WTC11 (cell line): ENCODE measurements at regions not wholly inside any gene's neighbourhood (a gene's known extent, or its start where the extent isn't known, plus 50 kb on each side); places are given as distances from the start of the nearest gene placed in this dataset.

Experiments
- ATAC-seq: fragments of 200-7000 bp; cut with Tn5 transposase; 2 replicates; pipeline ENCODE4 v1.10.0; 2021; ENCODE audit warnings: mild to moderate bottlenecking, moderate library complexity
- CTCF ChIA-PET: fragments of 300-600 bp; sonication (Branson Sonifier 250); formaldehyde crosslinking; loops from one replicate; lab custom pipeline; 2021; ENCODE audit warnings: antibody characterized with exemption; lab: Charles Lee
- POLR2A ChIA-PET: fragments of 350-600 bp; sonication (Branson Sonifier 250); formaldehyde crosslinking; loops from one replicate; lab custom pipeline; 2021; ENCODE audit warnings: antibody characterized with exemption; lab: Charles Lee
- DNase-seq: peaks from one replicate; pipeline ENCODE4 v3.0.0; 2021; ENCODE audit warnings: low spot score
- H3K27ac Mint-ChIP-seq: 2 replicates; pipeline ENCODE4 v1.8.0; 2021; ENCODE audit warnings: mixed read lengths
- H3K27me3 Mint-ChIP-seq: 2 replicates; pipeline ENCODE4 v1.8.0; 2021; ENCODE audit warnings: low read depth, mild to moderate bottlenecking, moderate library complexity, mixed read lengths
- H3K36me3 Mint-ChIP-seq: 2 replicates; pipeline ENCODE4 v1.8.0; 2021; ENCODE audit warnings: mixed read lengths
- H3K4me1 Mint-ChIP-seq: 2 replicates; pipeline ENCODE4 v1.8.0; 2022; ENCODE audit warnings: mixed read lengths
- H3K4me3 Mint-ChIP-seq: 2 replicates; pipeline ENCODE4 v1.8.0; 2021; ENCODE audit warnings: mild to moderate bottlenecking, moderate library complexity, mixed read lengths
- H3K9me3 Mint-ChIP-seq: 2 replicates; pipeline ENCODE4 v1.8.0; 2021; ENCODE audit warnings: mixed read lengths
- ATF1 ChIP-seq: sonication (generic); formaldehyde crosslinking; IDR thresholded peaks from 2 replicates; pipeline ENCODE4 v1.8.1; 2023; ENCODE audit warnings: mild to moderate bottlenecking, moderate library complexity, missing genetic modification reagents
- ATF2 ChIP-seq: sonication (generic); formaldehyde crosslinking; IDR thresholded peaks from 2 replicates; pipeline ENCODE4 v1.8.1; 2022; ENCODE audit warnings: low read depth, missing genetic modification reagents, borderline replicate concordance
- CBFB ChIP-seq: sonication (generic); formaldehyde crosslinking; IDR thresholded peaks from 2 replicates; pipeline ENCODE4 v1.8.1; 2022; ENCODE audit warnings: mild to moderate bottlenecking, low read depth, missing genetic modification reagents
- CREB1 ChIP-seq: sonication (generic); formaldehyde crosslinking; IDR thresholded peaks from 2 replicates; pipeline ENCODE4 v1.8.0; 2023; ENCODE audit warnings: mild to moderate bottlenecking, missing genetic modification reagents
- E2F1 ChIP-seq: sonication (generic); formaldehyde crosslinking; IDR thresholded peaks from 2 replicates; pipeline ENCODE4 v1.8.0; 2022; ENCODE audit warnings: mild to moderate bottlenecking, missing genetic modification reagents
- E2F5 ChIP-seq: sonication (generic); formaldehyde crosslinking; IDR thresholded peaks from 2 replicates; pipeline ENCODE4 v1.8.1; 2022; ENCODE audit warnings: mild to moderate bottlenecking, moderate library complexity, missing genetic modification reagents
- ESRRA ChIP-seq: sonication (generic); formaldehyde crosslinking; IDR thresholded peaks from 2 replicates; pipeline ENCODE4 v1.8.1; 2022; ENCODE audit warnings: mild to moderate bottlenecking, missing genetic modification reagents, borderline replicate concordance
- FOXP1 ChIP-seq: sonication (generic); formaldehyde crosslinking; IDR thresholded peaks from 2 replicates; pipeline ENCODE4 v1.8.0; 2022; ENCODE audit warnings: missing genetic modification reagents, mild to moderate bottlenecking, moderate library complexity, borderline replicate concordance
- GRHL2 ChIP-seq: fragments of 250-450 bp; sonication (Bioruptor Pico); IDR thresholded peaks from 2 replicates; pipeline ENCODE4 v1.8.0; 2022; ENCODE audit warnings: mild to moderate bottlenecking, moderate library complexity; ENCODE audit not compliant: insufficient replicate concordance, severe bottlenecking
- HMGA2 ChIP-seq: fragments of 250-450 bp; sonication (Bioruptor Pico); IDR thresholded peaks from 2 replicates; pipeline ENCODE4 v1.4.0; 2021; ENCODE audit warnings: mild to moderate bottlenecking, moderate library complexity
- KAT7 ChIP-seq: sonication (generic); formaldehyde crosslinking; IDR thresholded peaks from 2 replicates; pipeline ENCODE4 v1.8.1; 2023; ENCODE audit warnings: missing genetic modification reagents, mild to moderate bottlenecking, borderline replicate concordance
- MLX ChIP-seq: sonication (generic); formaldehyde crosslinking; IDR thresholded peaks from 2 replicates; pipeline ENCODE4 v1.8.1; 2023; ENCODE audit warnings: mild to moderate bottlenecking, missing genetic modification reagents, moderate library complexity
- NFATC4 ChIP-seq: fragments of 250-450 bp; sonication (Bioruptor Pico); IDR thresholded peaks from 2 replicates; pipeline ENCODE4 v1.9.0; 2021; ENCODE audit warnings: mild to moderate bottlenecking
- NFYB ChIP-seq: sonication (generic); formaldehyde crosslinking; conservative IDR thresholded peaks from 2 replicates; pipeline ENCODE4 v1.8.0; 2022; ENCODE audit warnings: low read depth, missing genetic modification reagents
- NR2C2 ChIP-seq: sonication (generic); formaldehyde crosslinking; IDR thresholded peaks from 2 replicates; pipeline ENCODE4 v1.8.0; 2022; ENCODE audit warnings: mild to moderate bottlenecking, missing genetic modification reagents
- PREB ChIP-seq: sonication (generic); formaldehyde crosslinking; IDR thresholded peaks from 2 replicates; pipeline ENCODE4 v1.8.1; 2022; ENCODE audit warnings: mild to moderate bottlenecking, missing genetic modification reagents, moderate library complexity, borderline replicate concordance
- SMAD3 ChIP-seq: sonication (generic); formaldehyde crosslinking; IDR thresholded peaks from 2 replicates; pipeline ENCODE4 v1.8.0; 2022; ENCODE audit warnings: missing genetic modification reagents, mild to moderate bottlenecking, borderline replicate concordance
- STAT6 ChIP-seq: sonication (generic); formaldehyde crosslinking; conservative IDR thresholded peaks from 2 replicates; pipeline ENCODE4 v1.8.1; 2023; ENCODE audit warnings: mild to moderate bottlenecking, low read depth, missing genetic modification reagents, moderate library complexity
- TP53 ChIP-seq: sonication (generic); formaldehyde crosslinking; IDR thresholded peaks from 2 replicates; pipeline ENCODE4 v1.8.1; 2023; ENCODE audit warnings: mild to moderate bottlenecking, missing genetic modification reagents
- USF1 ChIP-seq: sonication (generic); formaldehyde crosslinking; IDR thresholded peaks from 2 replicates; pipeline ENCODE4 v1.8.0; 2022; ENCODE audit warnings: mild to moderate bottlenecking, missing genetic modification reagents
- ZBTB21 ChIP-seq: sonication (generic); formaldehyde crosslinking; IDR thresholded peaks from 2 replicates; pipeline ENCODE4 v1.8.1; 2023; ENCODE audit warnings: mild to moderate bottlenecking, missing genetic modification reagents, borderline replicate concordance
- ZNF121 ChIP-seq: sonication (generic); formaldehyde crosslinking; IDR thresholded peaks from 2 replicates; pipeline ENCODE4 v1.8.0; 2023; ENCODE audit warnings: missing genetic modification reagents
- ZNF138 ChIP-seq: sonication (generic); formaldehyde crosslinking; conservative IDR thresholded peaks from 2 replicates; pipeline ENCODE4 v1.8.1; 2022; ENCODE audit warnings: mild to moderate bottlenecking, moderate library complexity, missing genetic modification reagents
- ZNF317 ChIP-seq: sonication (generic); formaldehyde crosslinking; IDR thresholded peaks from 2 replicates; pipeline ENCODE4 v1.8.1; 2023; ENCODE audit warnings: low read depth, mild to moderate bottlenecking, moderate library complexity, missing genetic modification reagents, borderline replicate concordance
- ZNF396 ChIP-seq: fragments of 250-450 bp; sonication (Bioruptor Pico); IDR thresholded peaks from 2 replicates; pipeline ENCODE4 v1.8.0; 2021; ENCODE audit warnings: mild to moderate bottlenecking, moderate library complexity, borderline replicate concordance

- peaks cover 3% of the 10 kb centered on the region for H3K27me3 Mint-ChIP-seq
- H3K4me3 Mint-ChIP-seq, result no peak overlapping the region
- TF ChIP-seq NR2C2 (CRISPR knock-in tag) (no peak), NFATC4 (no peak), HMGA2 (CRISPR knock-in tag) (no peak), USF1 (no peak), MLX (CRISPR knock-in tag) (no peak), STAT6 (CRISPR knock-in tag) (no peak), PREB (CRISPR knock-in tag) (no peak), ZNF317 (no peak), FOXP1 (CRISPR knock-in tag) (no peak), CBFB (CRISPR knock-in tag) (no peak), NFYB (CRISPR knock-in tag) (no peak), ATF2 (CRISPR knock-in tag) (no peak), ZNF121 (CRISPR knock-in tag) (no peak)
- ChIA-PET CTCF (no interaction called here), POLR2A (no interaction called here)
- H3K27ac Mint-ChIP-seq, result no peak overlapping the region
- H3K36me3 Mint-ChIP-seq, result peaks cover 3% of the 10 kb centered on the region
- DNase-seq (no peak), ATAC-seq (no peak)
- peaks cover 9% of the 10 kb centered on the region for H3K9me3 Mint-ChIP-seq
- peaks cover 2% of the 10 kb centered on the region; the same call in 1 of the 2 replicates for H3K4me1 Mint-ChIP-seq
Observed at GRCh38 chr3:194045289-194045688, 90.7 kb upstream of the HES1 start.

GRCh38 chr3:194045919-194046318 lies 90.0 kb upstream of the HES1 start:
- Mint-ChIP-seq H3K4me3 (no peak overlapping the region), H3K27me3 (peaks cover 4% of the 10 kb centered on the region), H3K36me3 (peaks cover 9% of the 10 kb centered on the region), H3K4me1 (peaks cover 2% of the 10 kb centered on the region; the same call in 1 of the 2 replicates), H3K27ac (no peak overlapping the region), H3K9me3 (peaks cover 15% of the 10 kb centered on the region)
- DNase-seq, result no peak
- CTCF ChIA-PET, result no interaction called here
- POLR2A ChIA-PET, result no interaction called here
- no peak for ATAC-seq
- no peak for TF ChIP-seq ATF1
- TF ChIP-seq ESRRA, result no peak
- TF ChIP-seq ATF2 (CRISPR knock-in tag), result no peak
- no peak for TF ChIP-seq E2F5
- TF ChIP-seq ZNF396 (CRISPR knock-in tag), result no peak
- no peak for TF ChIP-seq KAT7
- no peak for TF ChIP-seq GRHL2
- TF ChIP-seq ZNF138, result no peak
- TF ChIP-seq TP53 (CRISPR knock-in tag), result no peak
- TF ChIP-seq NFYB (CRISPR knock-in tag), result no peak
- no peak for TF ChIP-seq SMAD3 (CRISPR knock-in tag)
- TF ChIP-seq E2F1 (CRISPR knock-in tag), result no peak
- no peak for TF ChIP-seq ZBTB21 (CRISPR knock-in tag)
- TF ChIP-seq CREB1 (CRISPR knock-in tag), result no peak
